SK-N-SH treated with all-trans-retinoic acid at 6 μM for 48 hours (cell line): ENCODE measurements at regions not wholly inside any gene's neighbourhood (a gene's known extent, or its start where the extent isn't known, plus 50 kb on each side); places are given as distances from the start of the nearest gene placed in this dataset.

Experiments
- ATAC-seq: fragments of 200-7000 bp; cut with Tn5 transposase; 3 replicates; pipeline ENCODE4 v1.9.1; 2020; ENCODE audit warnings: mild to moderate bottlenecking, moderate library complexity
- ARNTL ChIP-seq: fragments of 450-650 bp; formaldehyde crosslinking; IDR thresholded peaks from 2 replicates; pipeline ENCODE4 v1.5.0; 2020; ENCODE audit warnings: low read depth, mild to moderate bottlenecking, moderate library complexity, borderline replicate concordance
- BACH2 ChIP-seq: fragments of 250-450 bp; sonication (Bioruptor Pico); IDR thresholded peaks from 2 replicates; pipeline ENCODE4 v1.9.0; 2021; ENCODE audit warnings: mild to moderate bottlenecking, borderline replicate concordance
- CSDC2 ChIP-seq: fragments of 250-450 bp; sonication (Bioruptor Pico); IDR thresholded peaks from 2 replicates; pipeline ENCODE4 v1.5.0; 2020; ENCODE audit warnings: mild to moderate bottlenecking, moderate library complexity
- GLIS3 ChIP-seq: fragments of 250-450 bp; sonication (Bioruptor Pico); IDR thresholded peaks from 2 replicates; pipeline ENCODE4 v1.5.0; 2020; ENCODE audit warnings: mild to moderate bottlenecking, moderate library complexity
- ISL1 ChIP-seq: fragments of 250-450 bp; sonication (Bioruptor Pico); IDR thresholded peaks from 2 replicates; pipeline ENCODE4 v2.1.2; 2022; ENCODE audit warnings: mild to moderate bottlenecking, moderate library complexity
- PPARA ChIP-seq: fragments of 250-450 bp; sonication (Bioruptor Pico); IDR thresholded peaks from 2 replicates; pipeline ENCODE4 v1.5.0; 2020; ENCODE audit warnings: mild to moderate bottlenecking, borderline replicate concordance
- RARB ChIP-seq: fragments of 250-450 bp; sonication (Bioruptor Pico); IDR thresholded peaks from 2 replicates; pipeline ENCODE4 v1.8.0; 2021; ENCODE audit warnings: mild to moderate bottlenecking, moderate library complexity
- SNAI2 ChIP-seq: fragments of 250-450 bp; sonication (Bioruptor Pico); IDR thresholded peaks from 2 replicates; pipeline ENCODE4 v1.5.0; 2020; ENCODE audit warnings: mild to moderate bottlenecking, moderate library complexity
- TCF4 ChIP-seq: fragments of 250-450 bp; sonication (Bioruptor Pico); IDR thresholded peaks from 2 replicates; pipeline ENCODE4 v1.8.0; 2021; ENCODE audit warnings: mild to moderate bottlenecking, moderate library complexity, borderline replicate concordance
- TOX ChIP-seq: fragments of 250-450 bp; sonication (Bioruptor Pico); IDR thresholded peaks from 2 replicates; pipeline ENCODE4 v1.8.0; 2021; ENCODE audit warnings: mild to moderate bottlenecking, moderate library complexity, borderline replicate concordance
- ZC3H10 ChIP-seq: fragments of 250-450 bp; sonication (Bioruptor Pico); IDR thresholded peaks from 2 replicates; pipeline ENCODE4 v1.5.1; 2021; ENCODE audit warnings: mild to moderate bottlenecking, moderate library complexity
- ZFP3 ChIP-seq: fragments of 250-450 bp; sonication (Bioruptor Pico); IDR thresholded peaks from 2 replicates; pipeline ENCODE4 v1.5.0; 2020; ENCODE audit warnings: mild to moderate bottlenecking, moderate library complexity
- ZNF565 ChIP-seq: fragments of 450-650 bp; formaldehyde crosslinking; conservative IDR thresholded peaks from 2 replicates; pipeline ENCODE4 v1.5.0; 2020; ENCODE audit warnings: low read depth, mild to moderate bottlenecking, moderate library complexity
- ZNF70 ChIP-seq: fragments of 450-650 bp; formaldehyde crosslinking; IDR thresholded peaks from 2 replicates; pipeline ENCODE4 v1.5.0; 2020; ENCODE audit warnings: mild to moderate bottlenecking, moderate library complexity
- TF ChIP-seq, protein P1 (sequence below): fragments of 250-450 bp; sonication (Bioruptor Pico); IDR thresholded peaks from 2 replicates; pipeline ENCODE4 v1.8.0; 2021; ENCODE audit warnings: low read depth, mild to moderate bottlenecking, moderate library complexity, borderline replicate concordance
- TF ChIP-seq, protein P2 (sequence below): fragments of 250-450 bp; sonication (Bioruptor Pico); IDR thresholded peaks from 2 replicates; pipeline ENCODE4 v1.8.0; 2020; ENCODE audit warnings: mild to moderate bottlenecking, moderate library complexity, borderline replicate concordance
- TF ChIP-seq, protein P3 (sequence below): fragments of 250-450 bp; sonication (Bioruptor Pico); IDR thresholded peaks from 2 replicates; pipeline ENCODE4 v1.5.1; 2020; ENCODE audit warnings: low read depth, mild to moderate bottlenecking, moderate library complexity
- TF ChIP-seq, protein P4 (sequence below): fragments of 250-450 bp; sonication (Bioruptor Pico); IDR thresholded peaks from 2 replicates; pipeline ENCODE4 v1.5.0; 2020; ENCODE audit warnings: mild to moderate bottlenecking, moderate library complexity
- TF ChIP-seq, protein P5 (sequence below): fragments of 250-450 bp; sonication (Bioruptor Pico); IDR thresholded peaks from 2 replicates; pipeline ENCODE4 v1.5.1; 2021; ENCODE audit warnings: mild to moderate bottlenecking, moderate library complexity

DNA sequence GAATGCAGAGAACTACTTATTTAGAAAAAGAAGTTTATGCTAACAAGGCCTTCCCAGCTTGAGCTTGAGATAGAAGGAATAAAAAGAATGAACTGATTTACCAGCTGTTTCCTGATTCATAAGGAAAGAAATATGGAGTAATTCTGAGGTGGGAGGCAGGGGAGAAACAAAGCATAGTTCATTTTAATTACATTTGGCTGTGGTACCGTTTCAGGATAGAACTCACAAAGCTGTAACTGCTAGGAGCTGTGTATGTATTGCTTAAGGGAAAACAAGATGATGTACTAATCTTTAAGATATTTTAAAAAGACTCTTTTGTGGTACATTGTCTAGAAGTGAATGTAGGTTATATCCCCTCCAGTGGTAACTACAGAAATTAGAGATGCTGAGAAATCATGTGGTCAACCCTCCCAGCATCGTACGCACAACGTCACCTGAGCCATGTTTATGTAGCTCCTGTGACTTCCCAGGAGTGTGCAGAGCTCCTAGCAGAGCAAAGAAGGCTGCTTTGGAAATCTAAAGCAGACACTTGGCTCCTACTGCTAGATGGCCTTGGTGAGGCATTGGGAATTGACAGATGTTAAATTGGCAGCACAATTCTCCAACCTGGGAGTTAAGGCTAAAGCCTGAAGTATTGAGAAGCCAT lies 208.3 kb upstream of the VLDLR start:
- TF ChIP-seq ZNF565 (CRISPR knock-in tag) (no peak), CSDC2 (CRISPR knock-in tag) (no peak), TCF4 (CRISPR knock-in tag) (no peak), GLIS3 (CRISPR knock-in tag) (no peak)
- TF ChIP-seq, protein P1, sequence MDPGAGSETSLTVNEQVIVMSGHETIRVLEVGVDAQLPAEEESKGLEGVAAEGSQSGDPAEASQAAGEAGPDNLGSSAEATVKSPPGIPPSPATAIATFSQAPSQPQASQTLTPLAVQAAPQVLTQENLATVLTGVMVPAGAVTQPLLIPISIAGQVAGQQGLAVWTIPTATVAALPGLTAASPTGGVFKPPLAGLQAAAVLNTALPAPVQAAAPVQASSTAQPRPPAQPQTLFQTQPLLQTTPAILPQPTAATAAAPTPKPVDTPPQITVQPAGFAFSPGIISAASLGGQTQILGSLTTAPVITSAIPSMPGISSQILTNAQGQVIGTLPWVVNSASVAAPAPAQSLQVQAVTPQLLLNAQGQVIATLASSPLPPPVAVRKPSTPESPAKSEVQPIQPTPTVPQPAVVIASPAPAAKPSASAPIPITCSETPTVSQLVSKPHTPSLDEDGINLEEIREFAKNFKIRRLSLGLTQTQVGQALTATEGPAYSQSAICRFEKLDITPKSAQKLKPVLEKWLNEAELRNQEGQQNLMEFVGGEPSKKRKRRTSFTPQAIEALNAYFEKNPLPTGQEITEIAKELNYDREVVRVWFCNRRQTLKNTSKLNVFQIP (CRISPR knock-in tag) = no peak
- TF ChIP-seq, protein P2, sequence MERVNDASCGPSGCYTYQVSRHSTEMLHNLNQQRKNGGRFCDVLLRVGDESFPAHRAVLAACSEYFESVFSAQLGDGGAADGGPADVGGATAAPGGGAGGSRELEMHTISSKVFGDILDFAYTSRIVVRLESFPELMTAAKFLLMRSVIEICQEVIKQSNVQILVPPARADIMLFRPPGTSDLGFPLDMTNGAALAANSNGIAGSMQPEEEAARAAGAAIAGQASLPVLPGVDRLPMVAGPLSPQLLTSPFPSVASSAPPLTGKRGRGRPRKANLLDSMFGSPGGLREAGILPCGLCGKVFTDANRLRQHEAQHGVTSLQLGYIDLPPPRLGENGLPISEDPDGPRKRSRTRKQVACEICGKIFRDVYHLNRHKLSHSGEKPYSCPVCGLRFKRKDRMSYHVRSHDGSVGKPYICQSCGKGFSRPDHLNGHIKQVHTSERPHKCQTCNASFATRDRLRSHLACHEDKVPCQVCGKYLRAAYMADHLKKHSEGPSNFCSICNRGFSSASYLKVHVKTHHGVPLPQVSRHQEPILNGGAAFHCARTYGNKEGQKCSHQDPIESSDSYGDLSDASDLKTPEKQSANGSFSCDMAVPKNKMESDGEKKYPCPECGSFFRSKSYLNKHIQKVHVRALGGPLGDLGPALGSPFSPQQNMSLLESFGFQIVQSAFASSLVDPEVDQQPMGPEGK (CRISPR knock-in tag) = no peak
- TF ChIP-seq, protein P3, sequence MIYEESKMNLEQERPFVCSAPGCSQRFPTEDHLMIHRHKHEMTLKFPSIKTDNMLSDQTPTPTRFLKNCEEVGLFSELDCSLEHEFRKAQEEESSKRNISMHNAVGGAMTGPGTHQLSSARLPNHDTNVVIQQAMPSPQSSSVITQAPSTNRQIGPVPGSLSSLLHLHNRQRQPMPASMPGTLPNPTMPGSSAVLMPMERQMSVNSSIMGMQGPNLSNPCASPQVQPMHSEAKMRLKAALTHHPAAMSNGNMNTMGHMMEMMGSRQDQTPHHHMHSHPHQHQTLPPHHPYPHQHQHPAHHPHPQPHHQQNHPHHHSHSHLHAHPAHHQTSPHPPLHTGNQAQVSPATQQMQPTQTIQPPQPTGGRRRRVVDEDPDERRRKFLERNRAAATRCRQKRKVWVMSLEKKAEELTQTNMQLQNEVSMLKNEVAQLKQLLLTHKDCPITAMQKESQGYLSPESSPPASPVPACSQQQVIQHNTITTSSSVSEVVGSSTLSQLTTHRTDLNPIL (CRISPR knock-in tag) = no peak
- ATAC-seq = no peak

DNA sequence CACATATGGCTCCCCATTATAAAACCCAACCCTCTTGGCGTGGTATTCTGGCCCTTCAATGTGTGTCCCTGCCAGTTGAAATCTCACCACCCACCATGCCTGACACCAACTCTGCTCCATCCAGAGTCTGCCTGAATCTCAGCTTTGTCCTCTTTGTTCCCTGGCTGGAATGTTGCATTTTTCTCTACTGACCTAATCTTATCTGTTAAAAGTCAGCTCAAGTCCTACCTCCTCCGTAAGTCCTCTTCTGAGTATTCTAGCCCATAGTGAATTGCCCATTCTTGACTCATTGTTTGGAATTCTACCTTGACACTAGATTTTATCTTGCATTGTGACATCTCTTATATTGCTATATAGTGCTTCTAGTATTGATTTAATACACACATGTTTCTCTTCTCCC lies 207.1 kb upstream of the VLDLR start:
- ATAC-seq = peak; percentile 31; the same call in 2 of the 3 replicates
- TF ChIP-seq ISL1 (CRISPR knock-in tag) (0 out of 2 replicates have a peak, but pooled peaks have one; percentile 41), ZC3H10 (CRISPR knock-in tag) (no peak), BACH2 (CRISPR knock-in tag) (no peak)

DNA sequence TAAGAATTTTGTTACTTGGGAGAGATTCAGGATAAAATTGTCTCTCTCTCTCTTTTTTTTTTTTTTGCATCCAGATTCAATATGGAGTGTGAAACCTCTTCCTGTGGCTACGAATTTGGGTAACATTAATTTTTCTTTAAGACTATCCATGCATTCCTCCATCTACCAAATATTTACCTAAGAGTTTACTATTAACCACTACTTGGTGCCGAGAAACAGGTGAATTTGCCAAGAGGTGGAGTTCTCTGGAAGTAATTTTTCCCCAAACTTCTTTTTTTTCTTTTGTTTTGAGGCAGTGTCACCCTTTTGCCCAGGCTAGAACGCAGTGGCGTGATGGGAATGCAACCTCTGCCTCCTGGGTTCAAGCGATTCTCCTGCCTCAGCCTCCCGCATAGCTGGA lies 206.3 kb upstream of the VLDLR start:
- TF ChIP-seq PPARA (no peak), TOX (CRISPR knock-in tag) (no peak), ZFP3 (CRISPR knock-in tag) (no peak), SNAI2 (CRISPR knock-in tag) (no peak), RARB (no peak), ZNF70 (CRISPR knock-in tag) (no peak), ARNTL (CRISPR knock-in tag) (no peak), ISL1 (CRISPR knock-in tag) (no peak), TCF4 (CRISPR knock-in tag) (no peak), CSDC2 (CRISPR knock-in tag) (no peak)
- TF ChIP-seq, protein P4, sequence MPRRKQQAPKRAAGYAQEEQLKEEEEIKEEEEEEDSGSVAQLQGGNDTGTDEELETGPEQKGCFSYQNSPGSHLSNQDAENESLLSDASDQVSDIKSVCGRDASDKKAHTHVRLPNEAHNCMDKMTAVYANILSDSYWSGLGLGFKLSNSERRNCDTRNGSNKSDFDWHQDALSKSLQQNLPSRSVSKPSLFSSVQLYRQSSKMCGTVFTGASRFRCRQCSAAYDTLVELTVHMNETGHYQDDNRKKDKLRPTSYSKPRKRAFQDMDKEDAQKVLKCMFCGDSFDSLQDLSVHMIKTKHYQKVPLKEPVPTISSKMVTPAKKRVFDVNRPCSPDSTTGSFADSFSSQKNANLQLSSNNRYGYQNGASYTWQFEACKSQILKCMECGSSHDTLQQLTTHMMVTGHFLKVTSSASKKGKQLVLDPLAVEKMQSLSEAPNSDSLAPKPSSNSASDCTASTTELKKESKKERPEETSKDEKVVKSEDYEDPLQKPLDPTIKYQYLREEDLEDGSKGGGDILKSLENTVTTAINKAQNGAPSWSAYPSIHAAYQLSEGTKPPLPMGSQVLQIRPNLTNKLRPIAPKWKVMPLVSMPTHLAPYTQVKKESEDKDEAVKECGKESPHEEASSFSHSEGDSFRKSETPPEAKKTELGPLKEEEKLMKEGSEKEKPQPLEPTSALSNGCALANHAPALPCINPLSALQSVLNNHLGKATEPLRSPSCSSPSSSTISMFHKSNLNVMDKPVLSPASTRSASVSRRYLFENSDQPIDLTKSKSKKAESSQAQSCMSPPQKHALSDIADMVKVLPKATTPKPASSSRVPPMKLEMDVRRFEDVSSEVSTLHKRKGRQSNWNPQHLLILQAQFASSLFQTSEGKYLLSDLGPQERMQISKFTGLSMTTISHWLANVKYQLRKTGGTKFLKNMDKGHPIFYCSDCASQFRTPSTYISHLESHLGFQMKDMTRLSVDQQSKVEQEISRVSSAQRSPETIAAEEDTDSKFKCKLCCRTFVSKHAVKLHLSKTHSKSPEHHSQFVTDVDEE (CRISPR knock-in tag) = no peak
- TF ChIP-seq, protein P1 (CRISPR knock-in tag) = no peak
- TF ChIP-seq, protein P2 (CRISPR knock-in tag) = no peak
- TF ChIP-seq, protein P3 (CRISPR knock-in tag) = no peak
- TF ChIP-seq, protein P5, sequence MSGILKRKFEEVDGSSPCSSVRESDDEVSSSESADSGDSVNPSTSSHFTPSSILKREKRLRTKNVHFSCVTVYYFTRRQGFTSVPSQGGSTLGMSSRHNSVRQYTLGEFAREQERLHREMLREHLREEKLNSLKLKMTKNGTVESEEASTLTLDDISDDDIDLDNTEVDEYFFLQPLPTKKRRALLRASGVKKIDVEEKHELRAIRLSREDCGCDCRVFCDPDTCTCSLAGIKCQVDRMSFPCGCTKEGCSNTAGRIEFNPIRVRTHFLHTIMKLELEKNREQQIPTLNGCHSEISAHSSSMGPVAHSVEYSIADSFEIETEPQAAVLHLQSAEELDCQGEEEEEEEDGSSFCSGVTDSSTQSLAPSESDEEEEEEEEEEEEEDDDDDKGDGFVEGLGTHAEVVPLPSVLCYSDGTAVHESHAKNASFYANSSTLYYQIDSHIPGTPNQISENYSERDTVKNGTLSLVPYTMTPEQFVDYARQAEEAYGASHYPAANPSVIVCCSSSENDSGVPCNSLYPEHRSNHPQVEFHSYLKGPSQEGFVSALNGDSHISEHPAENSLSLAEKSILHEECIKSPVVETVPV (CRISPR knock-in tag) = no peak
- no peak for ATAC-seq
